IMR-90 (cell line): ENCODE measurements at regions not wholly inside any gene's neighbourhood (a gene's known extent, or its start where the extent isn't known, plus 50 kb on each side); places are given as distances from the start of the nearest gene placed in this dataset.
A peak's percentile ranks its signal among the peaks of the same experiment; 100 is the strongest.

Source experiments
- ATAC-seq: fragments of 200-7000 bp; cut with Tn5 transposase; 2 replicates; pipeline ENCODE4 v1.9.1; 2020; ENCODE audit warnings: low read depth, mild to moderate bottlenecking, moderate library complexity
- BruUV-seq: library from RNA; stranded (reverse); fragments of 400-500 nt; replicated peaks from 2 replicates; lab custom pipeline; 2021; lab: Mats Ljungman, UMichigan
- CTCF ChIA-PET: fragments of 300-600 bp; formaldehyde crosslinking; extraction: SDS; loops from one replicate; lab custom pipeline; 2021; ENCODE audit warnings: antibody characterized with exemption; lab: Yijun Ruan, JAX
- POLR2A ChIA-PET: fragments of 300-600 bp; sonication (Branson Sonifier 250); formaldehyde crosslinking; loops from one replicate; lab custom pipeline; 2022; ENCODE audit warnings: antibody characterized with exemption; ENCODE audit not compliant: unreplicated experiment; lab: Charles Lee
- DNase-seq: peaks from one replicate; pipeline ENCODE4 v3.0.0; 2013
- H2AFZ ChIP-seq: replicated peaks from 2 replicates; pipeline ENCODE3; 2013; ENCODE audit warnings: low read length, mild to moderate bottlenecking; ENCODE audit not compliant: poor library complexity
- H2AK5ac ChIP-seq: 2 replicates; pipeline ENCODE4 v1.6.1; 2013; ENCODE audit warnings: low read depth, low read length, inconsistent platforms
- H2AK9ac ChIP-seq: replicated peaks from 2 replicates; pipeline ENCODE3; 2013; ENCODE audit warnings: mild to moderate bottlenecking, low read depth, low read length, moderate library complexity; ENCODE audit not compliant: poor library complexity
- H2BK120ac ChIP-seq: 2 replicates; pipeline ENCODE4 v1.6.1; 2013; ENCODE audit warnings: low read depth, low read length, inconsistent platforms
- H2BK15ac ChIP-seq: 3 replicates; pipeline ENCODE4 v1.6.1; 2013; ENCODE audit warnings: low read depth, low read length, inconsistent platforms
- H2BK20ac ChIP-seq: 2 replicates; pipeline ENCODE4 v1.6.1; 2013; ENCODE audit warnings: low read depth, mild to moderate bottlenecking, inconsistent platforms, low read length, moderate library complexity
- H2BK5ac ChIP-seq: 2 replicates; pipeline ENCODE4 v1.6.1; 2013; ENCODE audit warnings: mild to moderate bottlenecking, low read depth, low read length, inconsistent platforms; ENCODE audit not compliant: poor library complexity, severe bottlenecking
- H3K14ac ChIP-seq: replicated peaks from 2 replicates; pipeline ENCODE4 v1.6.1; 2013; ENCODE audit warnings: low read depth, low read length, inconsistent platforms
- H3K18ac ChIP-seq: 2 replicates; pipeline ENCODE4 v1.6.1; 2013; ENCODE audit warnings: low read depth, low read length, control low read depth
- H3K23ac ChIP-seq: 2 replicates; pipeline ENCODE4 v1.6.1; 2013; ENCODE audit warnings: low read depth, low read length, inconsistent platforms
- H3K27ac ChIP-seq: 2 replicates; pipeline ENCODE4 v1.5.1; 2013; ENCODE audit warnings: mild to moderate bottlenecking, control low read depth, low read length; ENCODE audit not compliant: insufficient read depth
- H3K27me3 ChIP-seq: 2 replicates; pipeline ENCODE4 v1.6.1; 2013; ENCODE audit warnings: low read length; ENCODE audit not compliant: control insufficient read depth, insufficient read depth
- H3K36me3 ChIP-seq: 2 replicates; pipeline ENCODE4 v1.6.1; 2013; ENCODE audit warnings: low read length, mixed read lengths; ENCODE audit not compliant: control insufficient read depth, insufficient read depth
- H3K4ac ChIP-seq: 2 replicates; pipeline ENCODE4 v1.6.1; 2013; ENCODE audit warnings: low read depth, low read length, inconsistent platforms
- H3K4me1 ChIP-seq: 2 replicates; pipeline ENCODE4 v1.6.1; 2013; ENCODE audit warnings: low read length, mixed read lengths; ENCODE audit not compliant: control insufficient read depth, insufficient read depth
- H3K4me2 ChIP-seq: 2 replicates; pipeline ENCODE4 v1.6.1; 2013; ENCODE audit warnings: low read depth, mild to moderate bottlenecking, control low read depth, low read length, moderate library complexity
- H3K4me3 ChIP-seq: 2 replicates; pipeline ENCODE4 v1.5.1; 2013; ENCODE audit warnings: low read depth, mild to moderate bottlenecking, control low read depth, low read length, moderate library complexity; ENCODE audit not compliant: insufficient read depth
- H3K56ac ChIP-seq: 2 replicates; pipeline ENCODE4 v1.6.1; 2013; ENCODE audit warnings: low read length, inconsistent platforms; ENCODE audit not compliant: insufficient read depth; ENCODE audit errors: extremely low read depth
- H3K79me1 ChIP-seq, 2 experiments: 2 replicates each; pipeline ENCODE4 v1.6.1; 2013; ENCODE audit warnings: low read length in 2 of 2, inconsistent platforms in 1 of 2, low read depth in 1 of 2
- H3K9ac ChIP-seq: 2 replicates; pipeline ENCODE4 v1.6.1; 2013; ENCODE audit warnings: low read depth, low read length, control low read depth
- H3K9me1 ChIP-seq: 2 replicates; pipeline ENCODE4 v1.6.1; 2013; ENCODE audit warnings: low read length, inconsistent platforms; ENCODE audit not compliant: insufficient read depth
- H3K9me3 ChIP-seq: 2 replicates; pipeline ENCODE4 v1.6.1; 2013; ENCODE audit warnings: low read length; ENCODE audit not compliant: control insufficient read depth, insufficient read depth
- H4K20me1 ChIP-seq: 2 replicates; pipeline ENCODE4 v1.6.1; 2013; ENCODE audit warnings: low read length, inconsistent platforms; ENCODE audit not compliant: insufficient read depth
- H4K5ac ChIP-seq: 2 replicates; pipeline ENCODE4 v1.6.1; 2013; ENCODE audit warnings: mild to moderate bottlenecking, low read depth, low read length, control low read depth
- H4K8ac ChIP-seq, 2 experiments: 2 replicates each; pipeline ENCODE4 v1.6.1; 2013; ENCODE audit warnings: low read depth in 2 of 2, low read length in 2 of 2, control low read depth in 1 of 2, inconsistent platforms in 1 of 2
- H4K91ac ChIP-seq: 2 replicates; pipeline ENCODE4 v1.6.1; 2013; ENCODE audit warnings: low read depth, low read length, inconsistent platforms; ENCODE audit not compliant: insufficient read depth
- BHLHE40 ChIP-seq: fragments of 150-350 bp; IDR thresholded peaks from 2 replicates; pipeline ENCODE4 v1.6.1; 2016; ENCODE audit warnings: mild to moderate bottlenecking, low read depth, low read length
- CEBPB ChIP-seq: IDR thresholded peaks from 2 replicates; pipeline ENCODE4 v1.6.1; 2012; ENCODE audit warnings: low read depth, low read length, improper control_type of control experiment
- CHD1 ChIP-seq: IDR thresholded peaks from 2 replicates; pipeline ENCODE4 v1.6.1; 2012; ENCODE audit warnings: low read depth, low read length, improper control_type of control experiment
- CTCF ChIP-seq: conservative IDR thresholded peaks from 2 replicates; pipeline ENCODE4 v1.5.1; 2012; ENCODE audit warnings: mild to moderate bottlenecking, low read depth, low read length, improper control_type of control experiment
- ELK1 ChIP-seq: fragments of 150-350 bp; IDR thresholded peaks from 2 replicates; pipeline ENCODE4 v1.6.1; 2016; ENCODE audit warnings: low read depth, mild to moderate bottlenecking, low read length, moderate library complexity, borderline replicate concordance
- FOS ChIP-seq: fragments of 150-350 bp; IDR thresholded peaks from 2 replicates; pipeline ENCODE4 v1.6.1; 2016; ENCODE audit warnings: low read depth, low read length
- MAFK ChIP-seq: IDR thresholded peaks from 2 replicates; pipeline ENCODE4 v1.6.1; 2012; ENCODE audit warnings: low read depth, low read length, improper control_type of control experiment
- MAZ ChIP-seq: IDR thresholded peaks from 2 replicates; pipeline ENCODE4 v1.6.1; 2012; ENCODE audit warnings: low read depth, mild to moderate bottlenecking, low read length, improper control_type of control experiment, moderate library complexity, borderline replicate concordance
- MXI1 ChIP-seq: IDR thresholded peaks from 2 replicates; pipeline ENCODE4 v1.6.1; 2012; ENCODE audit warnings: low read depth, mild to moderate bottlenecking, low read length, moderate library complexity, borderline replicate concordance
- NFE2L2 ChIP-seq: fragments of 150-350 bp; IDR thresholded peaks from 2 replicates; pipeline ENCODE4 v1.6.1; 2016; ENCODE audit warnings: low read depth, mild to moderate bottlenecking, low read length
- POLR2A ChIP-seq: IDR thresholded peaks from 2 replicates; pipeline ENCODE4 v1.6.1; 2012; ENCODE audit warnings: mild to moderate bottlenecking, low read depth, low read length
- RAD21 ChIP-seq: IDR thresholded peaks from 2 replicates; pipeline ENCODE4 v1.6.1; 2012; ENCODE audit warnings: low read length, improper control_type of control experiment
- RCOR1 ChIP-seq: IDR thresholded peaks from 2 replicates; pipeline ENCODE4 v1.6.1; 2012; ENCODE audit warnings: mild to moderate bottlenecking, low read length, improper control_type of control experiment; ENCODE audit not compliant: insufficient replicate concordance
- RFX5 ChIP-seq: IDR thresholded peaks from 2 replicates; pipeline ENCODE4 v1.8.0; 2012; ENCODE audit warnings: low read depth, mild to moderate bottlenecking, low read length, moderate library complexity
- SMC3 ChIP-seq: fragments of 150-350 bp; IDR thresholded peaks from 2 replicates; pipeline ENCODE4 v1.6.1; 2016; ENCODE audit warnings: low read depth, mild to moderate bottlenecking, antibody characterized with exemption, low read length, moderate library complexity
- USF2 ChIP-seq: fragments of 150-350 bp; IDR thresholded peaks from 2 replicates; pipeline ENCODE4 v1.6.1; 2017; ENCODE audit warnings: mild to moderate bottlenecking, antibody characterized with exemption, low read length, low read depth
- WGBS, 2 experiments: methylation state at CpG; one replicate each; pipeline versions ENCODE4 v1.1.5 to v1.1.7; 2013; ENCODE audit warnings: missing lambda C conversion rate in 2 of 2; ENCODE audit not compliant: insufficient read length in 1 of 2; ENCODE audit errors: extremely low coverage in 2 of 2; 5-methylcytosine and 5-hydroxymethylcytosine counted together
- dilution Hi-C: fragments of 300-500 bp; cut with HindIII; formaldehyde crosslinking; loops from one replicate; pipeline ENCODE4 v1.14.3; 2018; ENCODE audit warnings: low sequenced_read_pairs; ENCODE audit not compliant: unreplicated experiment
- in situ Hi-C: fragments of 300-500 bp; cut with MboI; formaldehyde crosslinking; loops from 3 replicates; pipeline ENCODE4 v1.14.3; 2019; ENCODE audit warnings: low sequenced_read_pairs, inconsistent platforms, mixed read lengths
- intact Hi-C: fragments of 100-400 bp; cut with micrococcal nuclease; formaldehyde crosslinking; loops from 2 replicates; pipeline ENCODE4 v1.10.0; 2022

GRCh38 chr7:155372782-155373358 lies 75.2 kb downstream of the INSIG1 start:
- H4K91ac ChIP-seq = no peak overlapping the region
- ChIA-PET POLR2A (no interaction called here), CTCF (no interaction called here)
- peaks cover 8% of the 10 kb centered on the region; the same call in 1 of the 2 replicates for H3K9me3 ChIP-seq
- TF ChIP-seq CTCF = no peak
- TF ChIP-seq POLR2A = no peak
- no peak for TF ChIP-seq MAZ
- no peak for TF ChIP-seq RFX5
- TF ChIP-seq RAD21 = no peak
- no peak for TF ChIP-seq USF2
- no peak for TF ChIP-seq CHD1
- TF ChIP-seq MAFK = no peak
- TF ChIP-seq BHLHE40 = no peak
- no peak for TF ChIP-seq MXI1
- no peak for TF ChIP-seq CEBPB
- no peak for TF ChIP-seq RCOR1
- TF ChIP-seq SMC3 = no peak
- TF ChIP-seq ELK1 = no peak
- no peak for TF ChIP-seq FOS
- no peak for TF ChIP-seq NFE2L2
- H3K79me1 ChIP-seq = no peaks in the 10 kb centered on the region
- no peaks in the 10 kb centered on the region; the same call in 1 of the 2 replicates for H4K20me1 ChIP-seq
- no peak overlapping the region for H3K4me3 ChIP-seq
- H3K14ac ChIP-seq = no peak overlapping the region
- dilution Hi-C loops (no loop called here), intact Hi-C loops (loop anchor here (10.0 kb wide), 2 partner anchors 82 to 368 kb away; partner anchors contain the start of genes EN2 and PAXIP1), in situ Hi-C loops (no loop called here)
- peaks cover 2% of the 10 kb centered on the region; the same call in 1 of the 2 replicates for H3K4me1 ChIP-seq
- no peak overlapping the region for H2BK20ac ChIP-seq
- no peak overlapping the region for H3K27ac ChIP-seq
- H2BK120ac ChIP-seq = no peak overlapping the region
- no peaks in the 10 kb centered on the region for H3K9me1 ChIP-seq
- H2BK15ac ChIP-seq = no peak overlapping the region
- H3K36me3 ChIP-seq = no peaks in the 10 kb centered on the region
- no peak overlapping the region for H4K5ac ChIP-seq
- DNase-seq (no peak), ATAC-seq (no peak)
- H2AK9ac ChIP-seq = no peak overlapping the region
- peak overlapping the region; percentile 37 for H2AFZ ChIP-seq
- no peak overlapping the region for H3K4ac ChIP-seq
- WGBS, 2 experiments = 3% methylated on average over 6 of the region's 28 CpGs; no CpG with 5 or more reads in 1 of the 2 experiments
- H2BK5ac ChIP-seq = no peak overlapping the region
- no peak overlapping the region for H2AK5ac ChIP-seq
- no peak overlapping the region for H3K9ac ChIP-seq
- no peak overlapping the region for H3K23ac ChIP-seq
- peaks cover 71% of the 10 kb centered on the region for H3K27me3 ChIP-seq
- no TSS peak for BruUV-seq
- peak overlapping the region; percentile 69; the same call in 1 of the 2 replicates for H3K4me2 ChIP-seq
- no peak overlapping the region for H3K18ac ChIP-seq
- no peak overlapping the region for H3K56ac ChIP-seq
- no peak overlapping the region for H4K8ac ChIP-seq
